ENCODE measurements at regions not wholly inside any gene's neighbourhood (a gene's known extent, or its start where the extent isn't known, plus 50 kb on each side); places are given as distances from the start of the nearest gene placed in this dataset.

DNA sequence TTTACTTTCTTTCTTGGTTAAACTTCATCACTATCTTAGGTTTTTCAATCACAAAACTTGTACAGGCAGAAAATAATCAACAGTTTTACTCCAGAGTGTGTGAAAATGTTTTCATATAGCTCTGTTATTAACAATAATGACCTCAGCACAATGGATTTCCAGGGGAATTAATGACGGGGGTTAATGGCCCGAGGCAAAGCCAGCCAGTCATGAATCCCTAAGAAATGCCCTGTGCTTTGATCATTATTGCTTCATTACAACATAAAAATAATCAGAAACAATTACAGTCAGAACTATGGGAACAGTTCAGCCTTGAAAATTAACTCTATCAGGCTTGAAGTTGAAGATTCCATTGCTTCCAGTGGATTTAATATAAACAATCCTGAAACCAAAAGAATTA is 875.4 kb downstream of the ROBO2 start:
- H3K27ac Mint-ChIP-seq (ENCODE audit: unreplicated experiment), result no peak overlapping the region
- DNase-seq (ENCODE audit: low read depth, low spot score), result no peak
- no peaks in the 10 kb centered on the region for H3K36me3 Mint-ChIP-seq (ENCODE audit: low read depth)
- H3K9me3 Mint-ChIP-seq, result peaks cover 8% of the 10 kb centered on the region
- H3K27me3 Mint-ChIP-seq (ENCODE audit: low read depth), result no peaks in the 10 kb centered on the region
- no peak overlapping the region for H3K4me3 Mint-ChIP-seq
- H3K4me1 Mint-ChIP-seq, result no peaks in the 10 kb centered on the region
- TF ChIP-seq, protein P1, sequence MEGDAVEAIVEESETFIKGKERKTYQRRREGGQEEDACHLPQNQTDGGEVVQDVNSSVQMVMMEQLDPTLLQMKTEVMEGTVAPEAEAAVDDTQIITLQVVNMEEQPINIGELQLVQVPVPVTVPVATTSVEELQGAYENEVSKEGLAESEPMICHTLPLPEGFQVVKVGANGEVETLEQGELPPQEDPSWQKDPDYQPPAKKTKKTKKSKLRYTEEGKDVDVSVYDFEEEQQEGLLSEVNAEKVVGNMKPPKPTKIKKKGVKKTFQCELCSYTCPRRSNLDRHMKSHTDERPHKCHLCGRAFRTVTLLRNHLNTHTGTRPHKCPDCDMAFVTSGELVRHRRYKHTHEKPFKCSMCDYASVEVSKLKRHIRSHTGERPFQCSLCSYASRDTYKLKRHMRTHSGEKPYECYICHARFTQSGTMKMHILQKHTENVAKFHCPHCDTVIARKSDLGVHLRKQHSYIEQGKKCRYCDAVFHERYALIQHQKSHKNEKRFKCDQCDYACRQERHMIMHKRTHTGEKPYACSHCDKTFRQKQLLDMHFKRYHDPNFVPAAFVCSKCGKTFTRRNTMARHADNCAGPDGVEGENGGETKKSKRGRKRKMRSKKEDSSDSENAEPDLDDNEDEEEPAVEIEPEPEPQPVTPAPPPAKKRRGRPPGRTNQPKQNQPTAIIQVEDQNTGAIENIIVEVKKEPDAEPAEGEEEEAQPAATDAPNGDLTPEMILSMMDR (conservative IDR thresholded peaks at IDR 0.05), result no peak

DNA sequence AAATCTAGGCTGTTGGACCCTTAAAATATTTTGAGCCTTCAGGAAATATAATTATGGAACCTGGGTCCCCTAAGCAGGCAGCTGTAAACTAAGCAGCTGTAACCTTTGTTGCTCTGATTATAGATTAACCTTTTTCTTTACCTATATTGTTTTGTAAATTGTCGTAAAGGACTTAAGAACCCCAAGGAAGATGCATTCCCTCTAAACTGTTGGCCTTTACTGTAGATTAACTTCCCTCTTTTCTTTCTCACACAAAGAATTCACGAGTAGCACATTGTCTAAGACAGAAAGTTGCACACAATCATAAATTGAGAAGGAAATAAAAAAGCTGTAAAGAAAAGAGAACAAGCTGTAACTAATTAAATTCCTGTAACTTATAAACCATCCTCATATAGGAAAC is 877.3 kb downstream of the ROBO2 start:
- TF ChIP-seq, protein P1 (conservative IDR thresholded peaks at IDR 0.05), result no peak
- H3K9me3 Mint-ChIP-seq, result peaks cover 11% of the 10 kb centered on the region
- no peak for DNase-seq (ENCODE audit: low read depth, low spot score)
- no peak overlapping the region for H3K4me3 Mint-ChIP-seq
- H3K27ac Mint-ChIP-seq (ENCODE audit: unreplicated experiment), result no peak overlapping the region
- no peaks in the 10 kb centered on the region for H3K4me1 Mint-ChIP-seq
- H3K27me3 Mint-ChIP-seq (ENCODE audit: low read depth), result no peaks in the 10 kb centered on the region
- H3K36me3 Mint-ChIP-seq (ENCODE audit: low read depth), result peaks cover 3% of the 10 kb centered on the region

DNA sequence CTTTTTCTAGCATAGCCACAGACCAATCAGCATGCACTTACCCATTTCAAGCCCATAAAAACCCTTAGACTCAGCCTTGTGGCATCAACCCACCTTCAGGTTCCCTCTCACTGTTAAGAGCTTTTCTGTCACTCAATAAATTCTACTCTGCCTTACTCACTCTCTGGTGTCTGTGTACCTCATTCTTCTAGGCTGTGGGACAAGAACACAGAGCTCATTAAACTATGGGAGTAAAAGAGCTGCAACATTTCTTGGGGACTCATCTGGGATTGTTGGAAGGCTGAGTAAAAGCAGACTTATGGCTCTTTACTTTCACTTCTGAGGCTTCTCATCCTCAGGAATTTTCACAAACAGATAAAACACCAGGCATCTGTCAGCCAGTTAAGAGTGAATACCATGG is 879.3 kb downstream of the ROBO2 start:
- Mint-ChIP-seq H3K4me1 (no peaks in the 10 kb centered on the region), H3K27me3 (ENCODE audit: low read depth) (no peaks in the 10 kb centered on the region), H3K36me3 (ENCODE audit: low read depth) (peaks cover 3% of the 10 kb centered on the region), H3K9me3 (peaks cover 14% of the 10 kb centered on the region), H3K27ac (ENCODE audit: unreplicated experiment) (no peak overlapping the region), H3K4me3 (no peak overlapping the region)
- TF ChIP-seq, protein P1 (conservative IDR thresholded peaks at IDR 0.05), result no peak
- no peak for DNase-seq (ENCODE audit: low read depth, low spot score)

DNA sequence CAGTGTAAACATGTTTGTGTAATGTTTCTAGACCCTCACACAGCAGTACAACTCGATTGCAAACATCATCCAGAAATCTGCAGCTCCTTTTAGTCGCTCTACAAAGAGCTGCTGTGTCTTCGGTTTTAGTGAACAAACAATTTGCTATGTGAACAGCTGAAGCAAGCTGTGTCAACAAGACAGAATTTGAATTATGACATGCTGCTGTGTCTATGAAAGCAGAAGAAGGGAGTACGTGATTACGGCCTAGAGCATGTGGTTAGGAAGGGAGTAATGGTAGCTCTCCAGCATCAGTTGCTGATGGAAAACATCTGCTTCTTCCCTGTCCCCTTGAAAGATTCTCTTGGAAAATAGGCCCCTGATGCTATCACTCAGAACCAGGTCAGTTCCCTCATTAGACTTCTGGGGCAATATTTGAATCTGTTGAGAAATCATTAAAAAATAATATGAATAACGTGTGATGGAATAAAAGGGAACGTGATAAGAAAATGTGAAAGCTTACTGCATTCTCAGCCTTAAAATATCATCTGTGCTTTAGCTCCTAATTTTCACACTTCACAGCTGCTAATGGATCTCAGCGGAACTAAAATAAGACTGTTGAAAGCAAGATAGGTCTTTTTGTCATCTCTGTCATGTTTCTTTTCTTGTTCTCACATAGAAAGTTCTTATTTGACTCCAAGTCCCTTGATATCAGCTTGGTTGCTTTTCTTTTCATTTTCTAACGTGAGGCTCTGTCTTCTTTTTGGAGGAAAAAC is 891.5 kb downstream of the ROBO2 start:
- Mint-ChIP-seq H3K36me3 (ENCODE audit: low read depth) (no peaks in the 10 kb centered on the region), H3K27me3 (ENCODE audit: low read depth) (no peaks in the 10 kb centered on the region), H3K4me1 (no peaks in the 10 kb centered on the region), H3K4me3 (no peak overlapping the region), H3K27ac (ENCODE audit: unreplicated experiment) (no peak overlapping the region), H3K9me3 (no peaks in the 10 kb centered on the region)
- TF ChIP-seq, protein P1 (conservative IDR thresholded peaks at IDR 0.05), result no peak
- DNase-seq (ENCODE audit: low read depth, low spot score), result no peak

DNA sequence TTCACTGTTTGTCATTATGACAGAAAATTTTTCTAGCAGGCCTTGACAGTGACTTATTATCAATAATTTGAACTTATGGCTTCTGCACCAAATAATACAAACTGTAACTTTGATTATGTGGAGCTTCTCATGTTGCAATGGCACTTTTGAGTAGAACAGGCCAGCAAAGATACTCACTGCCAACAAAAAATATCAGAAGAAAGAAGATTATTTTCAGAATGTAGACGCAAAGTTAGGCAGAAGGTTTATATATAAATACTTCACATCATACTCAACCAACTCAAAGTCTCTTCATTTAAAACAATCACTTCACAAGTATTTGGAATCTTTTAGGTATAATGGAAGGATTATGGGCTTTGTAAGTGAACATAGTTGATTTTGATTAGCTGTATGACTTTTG is 893.0 kb downstream of the ROBO2 start:
- H3K27me3 Mint-ChIP-seq (ENCODE audit: low read depth), result no peaks in the 10 kb centered on the region
- no peak overlapping the region for H3K27ac Mint-ChIP-seq (ENCODE audit: unreplicated experiment)
- TF ChIP-seq, protein P1 (conservative IDR thresholded peaks at IDR 0.05), result no peak
- H3K36me3 Mint-ChIP-seq (ENCODE audit: low read depth), result no peaks in the 10 kb centered on the region
- H3K4me1 Mint-ChIP-seq, result no peaks in the 10 kb centered on the region
- H3K9me3 Mint-ChIP-seq, result no peaks in the 10 kb centered on the region
- H3K4me3 Mint-ChIP-seq, result no peak overlapping the region
- DNase-seq (ENCODE audit: low read depth, low spot score), result no peak

Data from neural crest cell (in vitro differentiated cells).